H9 (cell line): ENCODE measurements at regions not wholly inside any gene's neighbourhood (a gene's known extent, or its start where the extent isn't known, plus 50 kb on each side); places are given as distances from the start of the nearest gene placed in this dataset.

Experiments
- DNase-seq: peaks from one replicate; pipeline ENCODE4 v3.0.0-alpha.2; 2017
- H2AFZ ChIP-seq: one replicate; pipeline ENCODE4 v1.6.1; 2013; ENCODE audit warnings: mild to moderate bottlenecking, low read length, control low read depth, moderate library complexity
- H2AK5ac ChIP-seq: 2 replicates; pipeline ENCODE4 v1.6.1; 2013; ENCODE audit warnings: low read length, control low read depth, mixed read lengths; ENCODE audit not compliant: insufficient read length
- H2BK120ac ChIP-seq: one replicate; pipeline ENCODE4 v1.6.1; 2013; ENCODE audit warnings: low read depth, mild to moderate bottlenecking, low read length, control low read depth, inconsistent platforms; ENCODE audit not compliant: poor library complexity, severe bottlenecking
- H2BK12ac ChIP-seq: 2 replicates; pipeline ENCODE4 v1.6.1; 2013; ENCODE audit warnings: low read length, control low read depth, mixed read lengths, low read depth; ENCODE audit not compliant: insufficient read length
- H2BK15ac ChIP-seq: 2 replicates; pipeline ENCODE4 v1.6.1; 2013; ENCODE audit warnings: low read depth, low read length, control low read depth
- H2BK20ac ChIP-seq: one replicate; pipeline ENCODE4 v1.6.1; 2013; ENCODE audit warnings: low read depth, mild to moderate bottlenecking, low read length, control low read depth, inconsistent platforms; ENCODE audit not compliant: poor library complexity, severe bottlenecking
- H2BK5ac ChIP-seq: 2 replicates; pipeline ENCODE4 v1.6.1; 2013; ENCODE audit warnings: low read length, control low read depth, mixed read lengths; ENCODE audit not compliant: insufficient read length
- H3K14ac ChIP-seq: 2 replicates; pipeline ENCODE4 v1.6.1; 2013; ENCODE audit warnings: low read length, control low read depth; ENCODE audit not compliant: insufficient read depth
- H3K18ac ChIP-seq: 2 replicates; pipeline ENCODE4 v1.6.1; 2013; ENCODE audit warnings: low read depth, mild to moderate bottlenecking, mixed read lengths, low read length, control low read depth; ENCODE audit not compliant: insufficient read length
- H3K23ac ChIP-seq: 2 replicates; pipeline ENCODE4 v1.6.1; 2013; ENCODE audit warnings: low read length, control low read depth, mixed read lengths, low read depth; ENCODE audit not compliant: insufficient read length
- H3K23me2 ChIP-seq: 2 replicates; pipeline ENCODE4 v1.6.1; 2013; ENCODE audit warnings: low read depth, mild to moderate bottlenecking, mixed read lengths, low read length, control low read depth; ENCODE audit not compliant: insufficient read length, poor library complexity, severe bottlenecking
- H3K27ac ChIP-seq: 2 replicates; pipeline ENCODE4 v1.5.1; 2013; ENCODE audit warnings: low read length, control low read depth, mixed read lengths, low read depth; ENCODE audit not compliant: insufficient read length
- H3K27me3 ChIP-seq: 2 replicates; pipeline ENCODE4 v1.6.1; 2013; ENCODE audit warnings: low read length, control low read depth, inconsistent platforms; ENCODE audit not compliant: insufficient read depth
- H3K4ac ChIP-seq: 2 replicates; pipeline ENCODE4 v1.6.1; 2013; ENCODE audit warnings: low read depth, mild to moderate bottlenecking, control low read depth, inconsistent platforms, low read length, moderate library complexity
- H3K4me1 ChIP-seq: 2 replicates; pipeline ENCODE4 v1.6.1; 2013; ENCODE audit warnings: low read length, control low read depth, inconsistent platforms; ENCODE audit not compliant: insufficient read depth
- H3K4me2 ChIP-seq: 2 replicates; pipeline ENCODE4 v1.6.1; 2013; ENCODE audit warnings: low read length, control low read depth, mixed read lengths; ENCODE audit not compliant: insufficient read length, insufficient read depth
- H3K56ac ChIP-seq: 2 replicates; pipeline ENCODE4 v1.6.1; 2013; ENCODE audit warnings: low read depth, mild to moderate bottlenecking, mixed read lengths, low read length, control low read depth; ENCODE audit not compliant: insufficient read length
- H3K79me1 ChIP-seq: 2 replicates; pipeline ENCODE4 v1.6.1; 2013; ENCODE audit warnings: low read depth, mild to moderate bottlenecking, moderate library complexity, low read length, control low read depth, inconsistent platforms; ENCODE audit not compliant: insufficient read depth, poor library complexity, severe bottlenecking
- H3K79me2 ChIP-seq: 2 replicates; pipeline ENCODE4 v1.6.1; 2013; ENCODE audit warnings: low read length, control low read depth, inconsistent platforms; ENCODE audit not compliant: insufficient read depth
- H3K9ac ChIP-seq: 2 replicates; pipeline ENCODE4 v1.6.1; 2013; ENCODE audit warnings: low read length, control low read depth, mixed read lengths; ENCODE audit not compliant: insufficient read length; ENCODE audit errors: extremely low read depth
- H3K9me3 ChIP-seq: one replicate; pipeline ENCODE4 v1.6.1; 2013; ENCODE audit warnings: low read depth, low read length, inconsistent platforms; ENCODE audit not compliant: control insufficient read depth
- H3T11ph ChIP-seq: one replicate; pipeline ENCODE4 v1.6.1; 2013; ENCODE audit warnings: mild to moderate bottlenecking, low read length, control low read depth, inconsistent platforms
- H4K20me1 ChIP-seq: one replicate; pipeline ENCODE4 v1.6.1; 2013; ENCODE audit not compliant: control insufficient read depth, insufficient read length, insufficient read depth
- H4K5ac ChIP-seq: 2 replicates; pipeline ENCODE4 v1.6.1; 2013; ENCODE audit warnings: low read depth, mild to moderate bottlenecking, mixed read lengths, low read length, control low read depth; ENCODE audit not compliant: insufficient read length
- H4K8ac ChIP-seq: replicated peaks from 2 replicates; pipeline ENCODE4 v1.6.1; 2013; ENCODE audit warnings: low read length, control low read depth, mixed read lengths, low read depth; ENCODE audit not compliant: insufficient read length
- H4K91ac ChIP-seq: 2 replicates; pipeline ENCODE4 v1.6.1; 2013; ENCODE audit warnings: low read depth, mild to moderate bottlenecking, moderate library complexity, mixed read lengths, low read length, control low read depth; ENCODE audit not compliant: insufficient read length
- H3K27ac Mint-ChIP-seq, 3 experiments: 2 replicates in 2 of 3; 3 replicates in 1 of 3; pipeline ENCODE4 v1.8.0; 2020 to 2021; ENCODE audit warnings: mixed read lengths in 3 of 3, mild to moderate bottlenecking in 1 of 3, moderate library complexity in 1 of 3
- H3K27me3 Mint-ChIP-seq: 2 replicates; pipeline ENCODE4 v1.8.0; 2021; ENCODE audit warnings: low read depth, mild to moderate bottlenecking, moderate library complexity, mixed read lengths
- H3K36me3 Mint-ChIP-seq, 3 experiments: 2 replicates in 2 of 3; 3 replicates in 1 of 3; pipeline ENCODE4 v1.8.0; 2020 to 2021; ENCODE audit warnings: low read depth in 3 of 3, mixed read lengths in 3 of 3; ENCODE audit not compliant: insufficient read depth in 1 of 3
- H3K4me1 Mint-ChIP-seq, 2 experiments: 2 replicates each; pipeline ENCODE4 v1.8.0; 2020; ENCODE audit warnings: mixed read lengths in 2 of 2
- H3K4me3 Mint-ChIP-seq, 2 experiments: 2 replicates in 1 of 2; 3 replicates in 1 of 2; pipeline ENCODE4 v1.8.0; 2020 to 2021; ENCODE audit warnings: mild to moderate bottlenecking in 2 of 2, mixed read lengths in 2 of 2, moderate library complexity in 1 of 2
- H3K9me3 Mint-ChIP-seq, 2 experiments: 2 replicates in 1 of 2; 3 replicates in 1 of 2; pipeline ENCODE4 v1.8.0; 2020; ENCODE audit warnings: mild to moderate bottlenecking in 2 of 2, mixed read lengths in 2 of 2, moderate library complexity in 1 of 2
- CTCF ChIP-seq: fragments of 200-600 bp; sonication (generic); conservative IDR thresholded peaks from 3 replicates; pipeline ENCODE4 v1.8.0; 2021; ENCODE audit warnings: antibody characterized with exemption, mild to moderate bottlenecking
- WGBS: extraction: QIAGEN DNeasy Blood & Tissue Kit; methylation state at CpG from one replicate; pipeline ENCODE4 v1.1.7; 2013; ENCODE audit warnings: missing lambda C conversion rate, low lambda C conversion rate, mixed read lengths; ENCODE audit not compliant: insufficient read length; ENCODE audit errors: extremely low coverage; 5-methylcytosine and 5-hydroxymethylcytosine counted together

- Histone ChIP-seq H2BK12ac (no peak overlapping the region), H3K79me2 (no peaks in the 10 kb centered on the region), H4K20me1 (no peaks in the 10 kb centered on the region), H4K8ac (no peak overlapping the region), H3K9me3 (no peaks in the 10 kb centered on the region), H4K5ac (no peak overlapping the region), H2BK20ac (no peak overlapping the region), H2BK15ac (no peak overlapping the region), H3K9ac (no peak overlapping the region), H3K4me2 (no peak overlapping the region), H4K91ac (no peak overlapping the region), H3K14ac (no peak overlapping the region), H2BK120ac (no peak overlapping the region), H3K23ac (no peak overlapping the region), H3K4me1 (no peaks in the 10 kb centered on the region), H2BK5ac (no peak overlapping the region), H2AK5ac (no peak overlapping the region), H3K56ac (no peak overlapping the region), H3K23me2 (no peaks in the 10 kb centered on the region), H3K27ac (no peak overlapping the region), H3K18ac (no peak overlapping the region), H2AFZ (no peak overlapping the region), H3K4ac (no peak overlapping the region), H3K79me1 (no peaks in the 10 kb centered on the region), H3T11ph (no peak overlapping the region), H3K27me3 (no peaks in the 10 kb centered on the region)
- TF ChIP-seq CTCF: no peak
- Mint-ChIP-seq H3K9me3 (no peaks in the 10 kb centered on the region; a peak in 1 of 5 replicates), H3K4me3 (no peak overlapping the region), H3K27me3 (no peaks in the 10 kb centered on the region), H3K27ac (no peak overlapping the region), H3K36me3 (no peaks in the 10 kb centered on the region), H3K4me1 (peaks cover 0 to 3% of the 10 kb centered on the region in 2 experiments; a peak in 1 of 4 replicates)
- no CpG with 5 or more reads among the region's 2 CpGs for WGBS
- no peak for DNase-seq
Observed at GRCh38 chr15:39139431-39140059, 441.3 kb upstream of the THBS1 start.
